COLO668 (cell line): ENCODE measurements at regions not wholly inside any gene's neighbourhood (a gene's known extent, or its start where the extent isn't known, plus 50 kb on each side); places are given as distances from the start of the nearest gene placed in this dataset.
A peak's percentile ranks its signal among the peaks of the same experiment; 100 is the strongest.
"Not testable (repeated sequence)": the region's sequence is repeated elsewhere in the genome, so short reads cannot be mapped to it uniquely, and the experiment has no call there.

ENCODE experiments used
- DNase-seq: peaks from one replicate; lab custom pipeline; 2025; ENCODE audit not compliant: unreplicated experiment; lab: John Stamatoyannopoulos, UW

- no peak for DNase-seq
Observed at GRCh38 chr12:22115711-22116110, 69.7 kb downstream of the CMAS start.

GRCh38 chr12:22116376-22116775, 70.4 kb downstream of the CMAS start:
- DNase-seq = no peak

- DNase-seq = no peak
Observed at GRCh38 chr12:22117563-22118237, 71.7 kb downstream of the CMAS start.

GRCh38 chr12:22118238-22118790, 72.3 kb downstream of the CMAS start:
- no peak for DNase-seq

- DNase-seq = peak; percentile 4
Observed at GRCh38 chr12:22121224-22121623, 75.2 kb downstream of the CMAS start.

- no peak for DNase-seq
Observed at GRCh38 chr12:22122359-22122758, 76.3 kb downstream of the CMAS start.

GRCh38 chr12:22124987-22125386, 79.0 kb downstream of the CMAS start:
- DNase-seq = no peak

GRCh38 chr12:22126101-22126500, 80.1 kb downstream of the CMAS start:
- not testable (repeated sequence) for DNase-seq

GRCh38 chr12:22126758-22127157, 80.7 kb downstream of the CMAS start:
- DNase-seq = no peak

- no peak for DNase-seq
Observed at GRCh38 chr12:22130671-22131070, 84.7 kb downstream of the CMAS start.

GRCh38 chr12:22136604-22137117, 90.6 kb downstream of the CMAS start:
- not testable (repeated sequence) for DNase-seq
